MM.1S (cell line): ENCODE measurements at regions not wholly inside any gene's neighbourhood (a gene's known extent, or its start where the extent isn't known, plus 50 kb on each side); places are given as distances from the start of the nearest gene placed in this dataset.

ENCODE experiments used
- EZH2 ChIP-seq: fragments of 300-600 bp; sonication (generic); optimal IDR thresholded peaks from 2 replicates; pipeline ENCODE3; 2017; ENCODE audit warnings: low read depth, mild to moderate bottlenecking, antibody characterized with exemption, low read length, mixed read lengths
- TF ChIP-seq, protein P1 (sequence below): fragments of 300-600 bp; sonication (generic); IDR thresholded peaks from 2 replicates; pipeline ENCODE4 v1.5.1; 2016; ENCODE audit warnings: antibody characterized with exemption, low read length, mixed read lengths

GRCh38 chr12:131610181-131610580 is 100.7 kb upstream of the SFSWAP start:
- TF ChIP-seq, protein P1, sequence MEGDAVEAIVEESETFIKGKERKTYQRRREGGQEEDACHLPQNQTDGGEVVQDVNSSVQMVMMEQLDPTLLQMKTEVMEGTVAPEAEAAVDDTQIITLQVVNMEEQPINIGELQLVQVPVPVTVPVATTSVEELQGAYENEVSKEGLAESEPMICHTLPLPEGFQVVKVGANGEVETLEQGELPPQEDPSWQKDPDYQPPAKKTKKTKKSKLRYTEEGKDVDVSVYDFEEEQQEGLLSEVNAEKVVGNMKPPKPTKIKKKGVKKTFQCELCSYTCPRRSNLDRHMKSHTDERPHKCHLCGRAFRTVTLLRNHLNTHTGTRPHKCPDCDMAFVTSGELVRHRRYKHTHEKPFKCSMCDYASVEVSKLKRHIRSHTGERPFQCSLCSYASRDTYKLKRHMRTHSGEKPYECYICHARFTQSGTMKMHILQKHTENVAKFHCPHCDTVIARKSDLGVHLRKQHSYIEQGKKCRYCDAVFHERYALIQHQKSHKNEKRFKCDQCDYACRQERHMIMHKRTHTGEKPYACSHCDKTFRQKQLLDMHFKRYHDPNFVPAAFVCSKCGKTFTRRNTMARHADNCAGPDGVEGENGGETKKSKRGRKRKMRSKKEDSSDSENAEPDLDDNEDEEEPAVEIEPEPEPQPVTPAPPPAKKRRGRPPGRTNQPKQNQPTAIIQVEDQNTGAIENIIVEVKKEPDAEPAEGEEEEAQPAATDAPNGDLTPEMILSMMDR, result no peak
- no peak for TF ChIP-seq EZH2
